ENCODE measurements at regions not wholly inside any gene's neighbourhood (a gene's known extent, or its start where the extent isn't known, plus 50 kb on each side); places are given as distances from the start of the nearest gene placed in this dataset.

DNA sequence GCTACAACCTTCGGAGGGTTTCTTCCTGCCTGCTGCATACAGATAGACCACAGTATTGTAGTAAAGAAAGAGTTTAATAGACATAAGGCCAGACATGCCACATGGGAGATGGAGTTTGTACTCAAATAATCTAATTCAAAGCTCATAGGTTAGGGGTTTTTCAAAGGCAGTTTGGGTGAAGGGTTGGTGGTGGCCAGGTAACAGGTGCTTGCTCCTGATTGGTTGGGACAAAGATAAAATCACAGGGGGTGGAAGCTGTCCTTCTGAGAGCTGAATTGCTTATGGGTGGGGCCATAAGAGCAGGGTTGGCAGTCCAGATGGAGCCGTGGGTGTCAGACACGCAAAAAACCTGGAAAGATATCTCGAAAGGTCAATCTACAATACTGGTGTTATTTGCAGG lies 92.3 kb upstream of the ETV3 start:
- no peaks in the 10 kb centered on the region for H3K9me3 ChIP-seq
- H3K27ac ChIP-seq: no peak overlapping the region
- no peaks in the 10 kb centered on the region for H3K4me1 ChIP-seq (ENCODE audit: insufficient read depth)
- DNase-seq: no peak
- TF ChIP-seq EP300 (IDR thresholded peaks at IDR 0.05): no peak
- WGBS, 3 donors: 76 to 81% (median 79%) methylated on average over 4 of the region's 4 CpGs
- H3K36me3 ChIP-seq: no peaks in the 10 kb centered on the region
- H3K4me3 ChIP-seq: no peak overlapping the region
- H3K27me3 ChIP-seq: no peaks in the 10 kb centered on the region
- intact Hi-C loops (cut with DNase I): no loop called here

DNA sequence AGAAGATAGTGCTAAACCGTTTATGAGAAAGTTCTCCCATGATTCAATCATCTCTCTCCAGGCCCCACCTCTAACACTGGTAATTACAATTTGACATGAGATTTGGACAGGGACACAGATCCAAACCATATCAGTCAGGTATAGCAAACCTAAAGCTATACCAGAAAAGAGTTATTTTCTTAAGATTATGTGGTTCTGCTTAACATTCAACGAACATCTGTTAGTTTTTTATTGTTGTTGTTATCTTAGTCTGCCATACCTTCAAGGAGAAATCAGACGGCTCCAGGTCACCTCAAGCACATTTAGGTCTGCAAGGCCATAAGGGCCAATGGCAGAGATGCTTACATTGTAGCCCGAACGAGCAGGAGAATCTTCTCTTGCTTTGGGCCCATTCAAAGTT lies 89.5 kb upstream of the ETV3 start:
- no peak overlapping the region for H3K27ac ChIP-seq
- no peaks in the 10 kb centered on the region for H3K4me1 ChIP-seq (ENCODE audit: insufficient read depth)
- 51 to 73% (median 52%) methylated on average over 5 of the region's 5 CpGs for WGBS, 3 donors
- H3K9me3 ChIP-seq: no peaks in the 10 kb centered on the region
- DNase-seq: no peak
- intact Hi-C loops (cut with DNase I): no loop called here
- H3K4me3 ChIP-seq: no peak overlapping the region
- no peaks in the 10 kb centered on the region for H3K36me3 ChIP-seq
- H3K27me3 ChIP-seq: no peaks in the 10 kb centered on the region
- TF ChIP-seq POLR2A (IDR thresholded peaks at IDR 0.05): no peak
- TF ChIP-seq, protein P1, sequence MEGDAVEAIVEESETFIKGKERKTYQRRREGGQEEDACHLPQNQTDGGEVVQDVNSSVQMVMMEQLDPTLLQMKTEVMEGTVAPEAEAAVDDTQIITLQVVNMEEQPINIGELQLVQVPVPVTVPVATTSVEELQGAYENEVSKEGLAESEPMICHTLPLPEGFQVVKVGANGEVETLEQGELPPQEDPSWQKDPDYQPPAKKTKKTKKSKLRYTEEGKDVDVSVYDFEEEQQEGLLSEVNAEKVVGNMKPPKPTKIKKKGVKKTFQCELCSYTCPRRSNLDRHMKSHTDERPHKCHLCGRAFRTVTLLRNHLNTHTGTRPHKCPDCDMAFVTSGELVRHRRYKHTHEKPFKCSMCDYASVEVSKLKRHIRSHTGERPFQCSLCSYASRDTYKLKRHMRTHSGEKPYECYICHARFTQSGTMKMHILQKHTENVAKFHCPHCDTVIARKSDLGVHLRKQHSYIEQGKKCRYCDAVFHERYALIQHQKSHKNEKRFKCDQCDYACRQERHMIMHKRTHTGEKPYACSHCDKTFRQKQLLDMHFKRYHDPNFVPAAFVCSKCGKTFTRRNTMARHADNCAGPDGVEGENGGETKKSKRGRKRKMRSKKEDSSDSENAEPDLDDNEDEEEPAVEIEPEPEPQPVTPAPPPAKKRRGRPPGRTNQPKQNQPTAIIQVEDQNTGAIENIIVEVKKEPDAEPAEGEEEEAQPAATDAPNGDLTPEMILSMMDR (IDR thresholded peaks at IDR 0.05): no peak
- no peak for TF ChIP-seq EP300 (IDR thresholded peaks at IDR 0.05)

DNA sequence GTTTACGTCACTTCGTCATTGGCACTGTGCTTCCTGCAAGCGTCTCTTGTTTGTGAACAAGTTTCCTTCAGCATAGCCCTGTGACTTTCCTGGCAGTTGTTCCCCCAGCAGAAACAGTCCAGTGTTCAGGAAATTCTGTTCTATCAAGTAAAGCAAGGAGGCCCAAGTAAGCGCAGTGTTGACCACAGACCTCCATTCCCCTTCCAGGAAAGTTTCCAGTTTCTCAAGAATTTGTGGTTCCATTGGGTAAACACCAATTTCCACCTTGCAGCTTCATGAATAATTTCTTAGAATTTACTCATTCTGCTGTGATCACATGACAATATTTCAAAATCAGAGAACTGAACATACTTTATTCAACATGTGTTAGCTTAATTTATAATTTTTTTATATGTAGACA lies 88.5 kb upstream of the ETV3 start:
- no peak for TF ChIP-seq EP300 (IDR thresholded peaks at IDR 0.05)
- no peak for TF ChIP-seq POLR2A (IDR thresholded peaks at IDR 0.05)
- TF ChIP-seq, protein P1 (IDR thresholded peaks at IDR 0.05): no peak
- intact Hi-C loops (cut with DNase I): no loop called here
- Histone ChIP-seq H3K36me3 (no peaks in the 10 kb centered on the region), H3K9me3 (no peaks in the 10 kb centered on the region), H3K27me3 (no peaks in the 10 kb centered on the region), H3K27ac (no peak overlapping the region), H3K4me3 (no peak overlapping the region), H3K4me1 (ENCODE audit: insufficient read depth) (no peaks in the 10 kb centered on the region)
- 79 to 100% (median 94%) methylated on average over 4 of the region's 4 CpGs for WGBS, 3 donors
- no peak for DNase-seq

DNA sequence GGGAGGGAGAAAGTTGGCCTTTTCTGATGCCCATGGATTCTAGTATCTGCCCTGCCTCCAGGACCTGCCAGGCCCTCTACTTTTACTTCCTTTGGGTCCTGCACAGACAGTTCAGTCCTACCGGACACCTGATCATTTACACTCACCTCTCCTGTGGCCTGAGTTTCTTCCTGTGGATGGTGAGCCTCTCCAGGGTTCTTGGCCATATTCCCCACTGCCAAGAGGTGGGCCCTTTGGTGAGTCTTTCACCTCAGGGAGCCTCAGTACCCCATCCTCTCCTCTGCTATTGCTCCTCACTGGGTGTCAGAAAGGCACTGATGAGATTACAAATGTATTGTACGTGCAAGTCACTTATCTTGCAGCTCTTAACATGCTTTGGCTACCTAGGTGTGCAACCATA lies 81.4 kb upstream of the ETV3 start:
- 47 to 74% (median 74%) methylated on average over 2 of the region's 2 CpGs for WGBS, 3 donors
- Histone ChIP-seq H3K36me3 (no peaks in the 10 kb centered on the region), H3K4me3 (no peak overlapping the region), H3K9me3 (no peaks in the 10 kb centered on the region), H3K27me3 (no peaks in the 10 kb centered on the region), H3K4me1 (ENCODE audit: insufficient read depth) (no peaks in the 10 kb centered on the region), H3K27ac (no peak overlapping the region)
- DNase-seq: no peak
- TF ChIP-seq POLR2A (IDR thresholded peaks at IDR 0.05) (no peak), EP300 (IDR thresholded peaks at IDR 0.05) (no peak)
- TF ChIP-seq, protein P1 (IDR thresholded peaks at IDR 0.05): no peak
- intact Hi-C loops (cut with DNase I): no loop called here

DNA sequence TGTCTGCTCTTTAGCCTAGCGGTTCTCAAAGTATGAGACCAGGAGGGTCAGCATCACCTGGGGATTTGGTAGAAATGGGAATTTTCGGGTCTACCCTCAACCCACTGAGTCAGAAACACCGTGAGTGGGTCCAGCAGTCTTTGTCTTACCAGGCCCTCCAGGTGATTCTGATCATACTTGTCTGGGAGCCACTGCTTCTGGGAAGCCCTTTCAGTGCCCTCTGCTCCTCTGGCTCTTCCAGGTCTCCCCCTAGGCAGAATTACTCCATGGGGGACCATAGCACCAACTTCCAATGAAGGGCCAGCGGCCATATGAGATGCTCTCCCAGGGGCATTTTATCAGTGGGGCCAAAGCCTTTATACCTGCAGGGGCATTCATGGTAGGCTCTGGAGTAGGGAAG lies 81.0 kb upstream of the ETV3 start:
- no peak overlapping the region for H3K27ac ChIP-seq
- H3K4me3 ChIP-seq: no peak overlapping the region
- 81 to 85% (median 85%) methylated on average over 4 of the region's 4 CpGs for WGBS, 3 donors
- TF ChIP-seq, protein P1 (IDR thresholded peaks at IDR 0.05): no peak
- TF ChIP-seq EP300 (IDR thresholded peaks at IDR 0.05) (no peak), POLR2A (IDR thresholded peaks at IDR 0.05) (no peak)
- no peaks in the 10 kb centered on the region for H3K27me3 ChIP-seq
- no peaks in the 10 kb centered on the region for H3K36me3 ChIP-seq
- no peaks in the 10 kb centered on the region for H3K9me3 ChIP-seq
- no peaks in the 10 kb centered on the region for H3K4me1 ChIP-seq (ENCODE audit: insufficient read depth)
- DNase-seq: no peak
- intact Hi-C loops (cut with DNase I): no loop called here
